Neural crest cell (in vitro differentiated cells): ENCODE measurements at regions not wholly inside any gene's neighbourhood (a gene's known extent, or its start where the extent isn't known, plus 50 kb on each side); places are given as distances from the start of the nearest gene placed in this dataset.

Experiments
- DNase-seq: peaks from one replicate; pipeline ENCODE4 v3.0.0; 2021; ENCODE audit warnings: low read depth, mixed read lengths, low spot score
- H3K27ac Mint-ChIP-seq: one replicate; pipeline ENCODE4 v1.8.0; 2021; ENCODE audit warnings: mild to moderate bottlenecking, mixed read lengths; ENCODE audit not compliant: unreplicated experiment
- H3K27me3 Mint-ChIP-seq: 2 replicates; pipeline ENCODE4 v1.8.0; 2021; ENCODE audit warnings: low read depth, mild to moderate bottlenecking, mixed read lengths
- H3K36me3 Mint-ChIP-seq: 2 replicates; pipeline ENCODE4 v1.8.0; 2021; ENCODE audit warnings: low read depth, mild to moderate bottlenecking, mixed read lengths
- H3K4me1 Mint-ChIP-seq: 2 replicates; pipeline ENCODE4 v1.8.0; 2021; ENCODE audit warnings: mixed read lengths
- H3K4me3 Mint-ChIP-seq: one replicate; pipeline ENCODE4 v1.8.0; 2021; ENCODE audit warnings: mild to moderate bottlenecking, mixed read lengths
- H3K9me3 Mint-ChIP-seq: 2 replicates; pipeline ENCODE4 v1.8.0; 2021; ENCODE audit warnings: mixed read lengths
- TF ChIP-seq, protein P1 (sequence below): fragments of 200-600 bp; sonication (generic); conservative IDR thresholded peaks from 2 replicates; pipeline ENCODE4 v1.5.0; 2021; ENCODE audit warnings: antibody characterized with exemption, mild to moderate bottlenecking

DNA sequence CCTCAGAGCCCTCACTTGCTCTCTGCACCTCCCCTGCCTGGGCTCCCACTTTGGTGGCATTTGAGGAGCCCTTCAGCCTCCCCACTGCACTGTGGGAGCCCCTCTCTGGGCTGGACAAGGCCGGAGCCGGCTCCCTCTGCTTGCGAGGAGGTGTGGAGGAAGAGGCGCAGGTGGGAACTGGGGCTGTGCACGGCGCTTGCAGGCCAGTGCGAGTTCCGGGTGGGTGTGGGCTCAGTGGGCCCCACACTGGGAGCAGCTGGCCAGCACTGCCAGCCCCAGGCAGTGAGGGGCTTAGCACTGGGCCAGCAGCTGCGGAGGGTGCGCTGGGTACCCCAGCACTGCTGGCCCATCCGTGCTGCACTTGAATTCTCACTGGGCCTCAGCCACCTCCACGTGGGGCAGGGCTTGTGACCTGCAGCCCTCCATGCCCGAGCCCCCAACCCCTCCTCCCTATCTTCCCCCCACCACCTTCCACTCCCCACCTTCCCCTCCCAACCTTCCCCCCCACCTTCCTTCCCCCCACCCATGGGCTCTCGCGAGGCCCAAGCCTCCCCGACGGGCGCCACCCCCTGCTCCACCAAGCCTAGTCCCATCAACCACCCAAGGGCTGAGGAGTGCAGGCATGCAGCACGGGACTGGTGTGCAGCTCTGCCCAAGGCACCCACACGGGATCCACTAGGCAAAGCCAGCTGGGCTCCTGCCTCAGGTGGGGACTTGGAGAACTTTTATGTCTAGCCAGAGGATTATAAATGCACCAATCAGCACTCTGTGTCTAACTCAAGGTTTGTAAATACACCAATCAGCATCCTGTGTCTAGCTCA lies 113.5 kb upstream of the BEND4 start:
- no peaks in the 10 kb centered on the region for H3K36me3 Mint-ChIP-seq
- DNase-seq: no peak

DNA sequence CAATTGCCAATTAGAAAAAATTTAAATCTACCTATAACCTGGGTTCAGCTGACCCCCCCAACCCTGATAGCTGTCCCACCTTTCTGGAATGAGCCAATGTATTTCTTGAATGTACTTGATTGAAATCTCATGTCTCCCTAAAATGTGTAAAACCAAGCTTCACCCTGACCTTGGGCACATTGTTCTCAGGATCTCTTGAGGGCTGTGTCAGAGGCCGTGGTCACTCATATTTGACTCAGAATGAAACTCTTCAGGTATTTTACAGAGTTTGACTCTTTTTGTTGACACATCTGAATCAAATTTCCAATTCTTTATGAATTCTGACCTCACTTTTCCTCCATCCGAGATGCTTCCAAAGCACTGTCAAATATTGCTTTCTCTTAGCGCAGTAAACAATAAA lies 115.3 kb upstream of the BEND4 start:
- no peaks in the 10 kb centered on the region for H3K36me3 Mint-ChIP-seq
- H3K4me1 Mint-ChIP-seq: no peaks in the 10 kb centered on the region
- H3K27ac Mint-ChIP-seq: no peak overlapping the region
- TF ChIP-seq, protein P1, sequence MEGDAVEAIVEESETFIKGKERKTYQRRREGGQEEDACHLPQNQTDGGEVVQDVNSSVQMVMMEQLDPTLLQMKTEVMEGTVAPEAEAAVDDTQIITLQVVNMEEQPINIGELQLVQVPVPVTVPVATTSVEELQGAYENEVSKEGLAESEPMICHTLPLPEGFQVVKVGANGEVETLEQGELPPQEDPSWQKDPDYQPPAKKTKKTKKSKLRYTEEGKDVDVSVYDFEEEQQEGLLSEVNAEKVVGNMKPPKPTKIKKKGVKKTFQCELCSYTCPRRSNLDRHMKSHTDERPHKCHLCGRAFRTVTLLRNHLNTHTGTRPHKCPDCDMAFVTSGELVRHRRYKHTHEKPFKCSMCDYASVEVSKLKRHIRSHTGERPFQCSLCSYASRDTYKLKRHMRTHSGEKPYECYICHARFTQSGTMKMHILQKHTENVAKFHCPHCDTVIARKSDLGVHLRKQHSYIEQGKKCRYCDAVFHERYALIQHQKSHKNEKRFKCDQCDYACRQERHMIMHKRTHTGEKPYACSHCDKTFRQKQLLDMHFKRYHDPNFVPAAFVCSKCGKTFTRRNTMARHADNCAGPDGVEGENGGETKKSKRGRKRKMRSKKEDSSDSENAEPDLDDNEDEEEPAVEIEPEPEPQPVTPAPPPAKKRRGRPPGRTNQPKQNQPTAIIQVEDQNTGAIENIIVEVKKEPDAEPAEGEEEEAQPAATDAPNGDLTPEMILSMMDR: no peak
- no peaks in the 10 kb centered on the region for H3K27me3 Mint-ChIP-seq
- peaks cover 5% of the 10 kb centered on the region for H3K9me3 Mint-ChIP-seq
- no peak overlapping the region for H3K4me3 Mint-ChIP-seq
- no peak for DNase-seq

More for the DNA sequence above, 113.5 kb upstream of the BEND4 start:
- Mint-ChIP-seq H3K4me1 (no peaks in the 10 kb centered on the region), H3K27ac (no peak overlapping the region), H3K27me3 (no peaks in the 10 kb centered on the region), H3K9me3 (peaks cover 5% of the 10 kb centered on the region), H3K4me3 (no peak overlapping the region)
- TF ChIP-seq, protein P1: no peak

DNA sequence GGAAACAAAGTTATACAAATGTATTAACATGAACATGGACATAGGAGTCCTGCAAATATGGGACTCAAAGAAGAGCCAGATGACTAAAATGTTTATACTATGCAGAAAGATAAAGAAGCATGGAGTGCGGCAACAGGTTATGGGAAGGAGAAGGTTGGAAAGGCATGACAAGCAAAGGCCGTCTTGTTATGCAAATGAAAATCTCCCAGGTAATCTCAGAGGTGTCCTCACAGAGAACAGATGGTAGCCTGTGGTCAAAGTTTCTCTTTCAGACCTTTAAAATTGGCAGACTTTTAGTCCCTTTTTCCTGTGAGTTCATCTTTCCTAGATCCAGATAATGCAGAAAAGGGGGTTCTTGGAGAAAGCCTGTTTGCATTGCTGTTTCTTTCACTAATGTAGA lies 116.4 kb upstream of the BEND4 start:
- H3K9me3 Mint-ChIP-seq: peaks cover 5% of the 10 kb centered on the region
- H3K27ac Mint-ChIP-seq: no peak overlapping the region
- no peaks in the 10 kb centered on the region for H3K36me3 Mint-ChIP-seq
- TF ChIP-seq, protein P1: no peak
- no peaks in the 10 kb centered on the region for H3K4me1 Mint-ChIP-seq
- no peak overlapping the region for H3K4me3 Mint-ChIP-seq
- no peak for DNase-seq
- no peaks in the 10 kb centered on the region for H3K27me3 Mint-ChIP-seq

DNA sequence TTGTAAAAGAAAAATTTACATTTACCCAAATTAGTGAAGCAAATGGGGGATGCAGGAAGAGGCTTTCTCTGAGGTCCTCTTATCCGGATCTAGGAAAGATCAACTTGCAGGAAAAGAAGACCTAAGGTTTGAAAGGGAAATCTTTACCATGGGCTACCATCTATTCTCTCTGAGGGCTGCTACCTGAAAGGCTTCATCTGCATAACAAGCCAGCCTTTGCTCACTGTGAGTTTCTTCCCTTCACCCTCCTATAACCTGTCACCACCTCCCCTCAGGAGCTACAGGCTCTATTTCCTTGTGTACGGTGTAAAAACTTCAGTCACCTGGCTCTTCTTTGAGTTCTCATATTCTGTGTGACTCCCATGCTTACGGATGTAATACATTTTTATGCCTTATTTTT lies 118.6 kb upstream of the BEND4 start:
- no peaks in the 10 kb centered on the region for H3K27me3 Mint-ChIP-seq
- no peak overlapping the region for H3K4me3 Mint-ChIP-seq
- no peaks in the 10 kb centered on the region for H3K4me1 Mint-ChIP-seq
- TF ChIP-seq, protein P1: no peak
- no peak for DNase-seq
- H3K27ac Mint-ChIP-seq: no peak overlapping the region
- no peaks in the 10 kb centered on the region for H3K36me3 Mint-ChIP-seq
- H3K9me3 Mint-ChIP-seq: peaks cover 11% of the 10 kb centered on the region

DNA sequence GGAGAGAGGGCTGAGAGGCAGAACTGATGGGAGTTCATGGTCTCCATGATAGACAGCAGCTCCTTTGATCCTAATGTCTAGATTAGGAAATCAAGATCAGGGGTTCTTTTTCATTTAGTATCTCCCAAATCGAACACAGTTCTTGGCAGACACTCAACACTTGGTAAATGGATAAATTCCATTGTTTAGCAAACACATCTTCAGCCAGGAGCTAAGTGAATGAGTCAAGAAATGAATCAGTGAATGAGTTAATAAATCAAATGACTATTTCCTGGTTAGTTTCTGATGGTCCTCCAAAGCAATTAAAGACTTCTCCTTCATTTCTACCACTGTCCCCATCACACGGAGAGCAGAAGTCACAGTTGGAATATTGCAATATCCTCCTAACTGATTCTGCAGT lies 120.0 kb upstream of the SHISA3 start:
- no peak overlapping the region for H3K4me3 Mint-ChIP-seq
- H3K27me3 Mint-ChIP-seq: no peaks in the 10 kb centered on the region
- H3K27ac Mint-ChIP-seq: no peak overlapping the region
- peaks cover 7% of the 10 kb centered on the region for H3K9me3 Mint-ChIP-seq
- TF ChIP-seq, protein P1: no peak
- no peaks in the 10 kb centered on the region for H3K36me3 Mint-ChIP-seq
- DNase-seq: no peak
- H3K4me1 Mint-ChIP-seq: peaks cover 6% of the 10 kb centered on the region
